ENCODE measurements at regions not wholly inside any gene's neighbourhood (a gene's known extent, or its start where the extent isn't known, plus 50 kb on each side); places are given as distances from the start of the nearest gene placed in this dataset.
A peak's percentile ranks its signal among the peaks of the same experiment; 100 is the strongest.

DNA sequence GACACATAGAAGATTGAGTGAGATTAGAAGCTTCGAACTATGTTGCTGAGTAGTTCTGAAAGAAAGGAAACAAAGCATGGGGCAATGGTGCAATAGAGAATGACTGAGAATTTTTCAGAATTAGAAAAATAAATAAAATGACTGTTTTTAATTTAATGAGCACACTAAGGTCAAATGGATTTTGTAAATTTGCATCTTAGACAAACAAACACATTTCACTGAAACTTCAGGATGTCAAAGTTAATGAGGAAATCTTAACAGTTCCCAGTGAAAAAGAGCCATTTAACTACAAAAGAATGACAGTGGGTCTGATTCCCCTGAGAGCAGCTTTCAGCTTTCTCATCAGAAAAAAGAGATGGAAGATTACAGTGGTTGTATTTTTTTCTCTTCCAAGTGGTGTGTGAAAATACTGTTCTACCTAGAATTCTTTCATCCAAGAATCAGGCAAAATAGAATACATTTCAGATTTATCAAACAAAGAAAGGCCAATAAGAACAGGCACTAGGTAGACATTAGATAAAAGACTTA is 591.9 kb downstream of the SEMA5A start:
- WGBS, 2 donors: 69 to 72% methylated on average over 1 of the region's 1 CpG
- ATAC-seq (ENCODE audit: insufficient read depth, low FRiP score): no peak

GRCh38 chr5:8954801-8955200 is 591.1 kb downstream of the SEMA5A start:
- no peaks in the 10 kb centered on the region for H3K9me3 ChIP-seq (ENCODE audit: control insufficient read depth in 4 of 4, insufficient read depth in 3 of 4, low read length in 3 of 4)
- ATAC-seq (ENCODE audit: insufficient read depth, low FRiP score) (no peak), DNase-seq (peak in 1 of 3 donors; percentile 18)
- H3K27me3 ChIP-seq (ENCODE audit: control insufficient read depth in 3 of 3, insufficient read depth in 3 of 3, low read length in 2 of 3): no peaks in the 10 kb centered on the region
- peaks cover 0 to 9% (median 3%) of the 10 kb centered on the region in 5 donors for H3K4me1 ChIP-seq (ENCODE audit: control insufficient read depth in 5 of 5, insufficient read depth in 5 of 5, low read length in 5 of 5)
- no peak overlapping the region for H3K27ac ChIP-seq (ENCODE audit: low read depth in 1 of 2, low read length in 1 of 2)
- no peak overlapping the region for H3K4me3 ChIP-seq
- WGBS, 2 donors: 59 to 61% methylated on average over 2 of the region's 2 CpGs
- no peaks in the 10 kb centered on the region for H3K36me3 ChIP-seq (ENCODE audit: control insufficient read depth in 4 of 4, insufficient read depth in 4 of 4, low read length in 4 of 4)
- TF ChIP-seq CTCF (IDR thresholded peaks at IDR 0.05; ENCODE audit: control extremely low read depth, extremely low read depth): no peak
- no peak overlapping the region for H3K9ac ChIP-seq (ENCODE audit: insufficient read depth in 1 of 2, low read length in 2 of 2)

More for the DNA sequence above, 591.9 kb downstream of the SEMA5A start:
- Histone ChIP-seq H3K9ac (ENCODE audit: insufficient read depth in 1 of 2, low read length in 2 of 2) (no peak overlapping the region), H3K27me3 (ENCODE audit: control insufficient read depth in 3 of 3, insufficient read depth in 3 of 3, low read length in 2 of 3) (no peaks in the 10 kb centered on the region), H3K36me3 (ENCODE audit: control insufficient read depth in 4 of 4, insufficient read depth in 4 of 4, low read length in 4 of 4) (no peaks in the 10 kb centered on the region), H3K4me3 (no peak overlapping the region), H3K4me1 (ENCODE audit: control insufficient read depth in 5 of 5, insufficient read depth in 5 of 5, low read length in 5 of 5) (peaks cover 0 to 14% (median 4%) of the 10 kb centered on the region in 5 donors), H3K27ac (ENCODE audit: low read depth in 1 of 2, low read length in 1 of 2) (no peak overlapping the region), H3K9me3 (ENCODE audit: control insufficient read depth in 4 of 4, insufficient read depth in 3 of 4, low read length in 3 of 4) (peaks cover 0 to 3% (median 0%) of the 10 kb centered on the region in 4 donors)
- no peak for DNase-seq
- TF ChIP-seq CTCF (IDR thresholded peaks at IDR 0.05; ENCODE audit: control extremely low read depth, extremely low read depth): no peak

- Histone ChIP-seq H3K9me3 (ENCODE audit: control insufficient read depth in 4 of 4, insufficient read depth in 3 of 4, low read length in 3 of 4) (no peaks in the 10 kb centered on the region), H3K4me1 (ENCODE audit: control insufficient read depth in 5 of 5, insufficient read depth in 5 of 5, low read length in 5 of 5) (no peaks in the 10 kb centered on the region), H3K9ac (ENCODE audit: insufficient read depth in 1 of 2, low read length in 2 of 2) (no peak overlapping the region), H3K27me3 (ENCODE audit: control insufficient read depth in 3 of 3, insufficient read depth in 3 of 3, low read length in 2 of 3) (no peaks in the 10 kb centered on the region), H3K36me3 (ENCODE audit: control insufficient read depth in 4 of 4, insufficient read depth in 4 of 4, low read length in 4 of 4) (no peaks in the 10 kb centered on the region), H3K4me3 (no peak overlapping the region), H3K27ac (ENCODE audit: low read depth in 1 of 2, low read length in 1 of 2) (no peak overlapping the region)
- no peak for DNase-seq
- TF ChIP-seq CTCF (IDR thresholded peaks at IDR 0.05; ENCODE audit: control extremely low read depth, extremely low read depth): no peak
- ATAC-seq (ENCODE audit: insufficient read depth, low FRiP score): no peak
- WGBS, 2 donors: 87 to 90% methylated on average over 2 of the region's 2 CpGs
Observed at GRCh38 chr5:8956659-8957058, 589.2 kb downstream of the SEMA5A start.

GRCh38 chr5:8958602-8959001 is 587.3 kb downstream of the SEMA5A start:
- ATAC-seq (ENCODE audit: insufficient read depth, low FRiP score) (no peak), DNase-seq (peak in 1 of 3 donors; percentile 4)
- H3K36me3 ChIP-seq (ENCODE audit: control insufficient read depth in 4 of 4, insufficient read depth in 4 of 4, low read length in 4 of 4): no peaks in the 10 kb centered on the region
- TF ChIP-seq CTCF (IDR thresholded peaks at IDR 0.05; ENCODE audit: control extremely low read depth, extremely low read depth): no peak
- no peaks in the 10 kb centered on the region for H3K27me3 ChIP-seq (ENCODE audit: control insufficient read depth in 3 of 3, insufficient read depth in 3 of 3, low read length in 2 of 3)
- H3K9ac ChIP-seq (ENCODE audit: insufficient read depth in 1 of 2, low read length in 2 of 2): no peak overlapping the region
- H3K27ac ChIP-seq (ENCODE audit: low read depth in 1 of 2, low read length in 1 of 2): no peak overlapping the region
- WGBS, 2 donors: 57 to 58% methylated on average over 5 of the region's 5 CpGs
- H3K4me1 ChIP-seq (ENCODE audit: control insufficient read depth in 5 of 5, insufficient read depth in 5 of 5, low read length in 5 of 5): no peaks in the 10 kb centered on the region
- H3K9me3 ChIP-seq (ENCODE audit: control insufficient read depth in 4 of 4, insufficient read depth in 3 of 4, low read length in 3 of 4): no peaks in the 10 kb centered on the region
- no peak overlapping the region for H3K4me3 ChIP-seq

Measured in lung (tissue), 11 donors.